ENCODE measurements at regions not wholly inside any gene's neighbourhood (a gene's known extent, or its start where the extent isn't known, plus 50 kb on each side); places are given as distances from the start of the nearest gene placed in this dataset.

DNA sequence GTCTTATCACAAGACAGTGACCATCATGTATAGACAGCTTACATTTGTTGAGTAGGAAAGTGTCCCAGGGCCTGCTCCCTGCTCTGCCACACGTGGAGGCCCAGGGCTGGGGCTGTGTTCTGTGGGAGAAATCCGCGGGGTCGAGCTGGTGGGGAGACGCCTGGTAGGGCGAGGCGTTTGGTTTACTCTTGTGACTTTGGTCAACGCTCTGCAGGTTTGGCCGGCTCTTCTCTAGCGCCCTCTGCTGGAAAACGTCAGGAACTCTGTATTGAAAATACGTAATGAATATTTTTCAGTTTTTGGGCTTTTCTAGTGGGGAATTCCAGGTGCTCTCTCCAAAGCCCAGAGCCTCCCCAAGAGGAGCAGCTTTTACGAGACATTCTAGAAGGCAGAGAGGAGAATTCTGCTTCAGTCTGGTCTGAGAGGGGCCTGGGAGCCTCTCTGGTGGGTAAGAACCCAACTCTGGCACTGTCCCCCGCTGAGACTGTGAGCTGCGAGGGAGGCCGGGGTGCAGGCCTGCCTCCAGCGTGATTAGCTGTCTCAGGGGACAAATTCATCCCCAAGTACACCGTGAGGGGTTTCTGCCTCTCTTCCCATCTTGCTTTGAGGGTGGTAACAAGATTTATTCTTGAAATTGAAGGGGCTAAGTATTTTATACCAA lies 112.6 kb upstream of the RALGAPA2 start (continued):
- TF ChIP-seq ZBTB40 (IDR thresholded peaks at IDR 0.05) = no peak
- TF ChIP-seq ZBTB40 (CRISPR knock-in tag; IDR thresholded peaks at IDR 0.05) = no peak
- no peak for TF ChIP-seq CAMTA2 (CRISPR knock-in tag; IDR thresholded peaks at IDR 0.05; ENCODE audit: borderline replicate concordance)
- no peak for TF ChIP-seq SP2 (CRISPR knock-in tag; IDR thresholded peaks at IDR 0.05)
- TF ChIP-seq CERS6 (CRISPR knock-in tag; IDR thresholded peaks at IDR 0.05) = no peak
- TF ChIP-seq ZNF335 (CRISPR knock-in tag; IDR thresholded peaks at IDR 0.05) = no peak
- TF ChIP-seq GABPA (IDR thresholded peaks at IDR 0.05; ENCODE audit: low read depth, low read length) = no peak
- no peak for TF ChIP-seq GABPA (CRISPR knock-in tag; IDR thresholded peaks at IDR 0.05; ENCODE audit: low read depth)
- TF ChIP-seq U2AF2 (IDR thresholded peaks at IDR 0.05; ENCODE audit: low read depth, low read length) = no peak
- TF ChIP-seq RBM39 (IDR thresholded peaks at IDR 0.05; ENCODE audit: low read depth, low read length, poor library complexity, severe bottlenecking) = no peak
- TF ChIP-seq UBTF (CRISPR knock-in tag; IDR thresholded peaks at IDR 0.05) = no peak
- TF ChIP-seq ARNT2 (CRISPR knock-in tag; IDR thresholded peaks at IDR 0.05; ENCODE audit: low read depth) = no peak; the same call in 1 of the 2 replicates
- peak; percentile 71; the same call in 1 of the 2 replicates for TF ChIP-seq ZKSCAN8 (CRISPR knock-in tag; IDR thresholded peaks at IDR 0.05; ENCODE audit: borderline replicate concordance)
- no peak for TF ChIP-seq SOX6 (IDR thresholded peaks at IDR 0.05)
- peak; percentile 37; the same call in 1 of the 2 replicates for TF ChIP-seq SOX6 (CRISPR knock-in tag; IDR thresholded peaks at IDR 0.05)
- no peak for TF ChIP-seq FOXM1 (CRISPR knock-in tag; IDR thresholded peaks at IDR 0.05)
- no peak for TF ChIP-seq ZNF775 (CRISPR knock-in tag; IDR thresholded peaks at IDR 0.05; ENCODE audit: borderline replicate concordance)
- no peak for TF ChIP-seq U2AF1 (optimal IDR thresholded peaks at IDR 0.05; ENCODE audit: low read depth, low read length)
- TF ChIP-seq CCDC6 (CRISPR knock-in tag; IDR thresholded peaks at IDR 0.05) = no peak
